Glutamatergic neuron (in vitro differentiated cells): ENCODE measurements at regions not wholly inside any gene's neighbourhood (a gene's known extent, or its start where the extent isn't known, plus 50 kb on each side); places are given as distances from the start of the nearest gene placed in this dataset.

Experiments used
- DNase-seq: peaks from one replicate; pipeline ENCODE4 v3.0.0; 2022
- H3K27ac Mint-ChIP-seq: one replicate; pipeline ENCODE4 v1.8.0; 2020; ENCODE audit warnings: mild to moderate bottlenecking, mixed read lengths, inconsistent platforms; ENCODE audit not compliant: unreplicated experiment
- H3K27me3 Mint-ChIP-seq: one replicate; pipeline ENCODE4 v1.8.0; 2020; ENCODE audit warnings: mild to moderate bottlenecking, moderate library complexity, mixed read lengths, inconsistent platforms; ENCODE audit not compliant: unreplicated experiment
- H3K36me3 Mint-ChIP-seq: one replicate; pipeline ENCODE4 v1.8.0; 2020; ENCODE audit warnings: mild to moderate bottlenecking, mixed read lengths, inconsistent platforms; ENCODE audit not compliant: unreplicated experiment
- H3K4me1 Mint-ChIP-seq: one replicate; pipeline ENCODE4 v1.8.0; 2020; ENCODE audit warnings: mild to moderate bottlenecking, low read depth, mixed read lengths, inconsistent platforms; ENCODE audit not compliant: unreplicated experiment
- H3K4me3 Mint-ChIP-seq: one replicate; pipeline ENCODE4 v1.8.0; 2020; ENCODE audit warnings: mild to moderate bottlenecking, mixed read lengths, inconsistent platforms; ENCODE audit not compliant: unreplicated experiment
- H3K9me3 Mint-ChIP-seq: one replicate; pipeline ENCODE4 v1.8.0; 2020; ENCODE audit warnings: mild to moderate bottlenecking, moderate library complexity, mixed read lengths, inconsistent platforms; ENCODE audit not compliant: unreplicated experiment
- TF ChIP-seq, protein P1 (sequence below): fragments of 200-600 bp; sonication (generic); IDR thresholded peaks from one replicate; pipeline ENCODE4 v1.5.0; 2021; ENCODE audit not compliant: partially characterized antibody, unreplicated experiment

- DNase-seq, result no peak
- Mint-ChIP-seq H3K27ac (no peak overlapping the region), H3K36me3 (no peaks in the 10 kb centered on the region), H3K9me3 (no peaks in the 10 kb centered on the region), H3K4me3 (no peak overlapping the region), H3K4me1 (no peaks in the 10 kb centered on the region), H3K27me3 (no peaks in the 10 kb centered on the region)
- TF ChIP-seq, protein P1, sequence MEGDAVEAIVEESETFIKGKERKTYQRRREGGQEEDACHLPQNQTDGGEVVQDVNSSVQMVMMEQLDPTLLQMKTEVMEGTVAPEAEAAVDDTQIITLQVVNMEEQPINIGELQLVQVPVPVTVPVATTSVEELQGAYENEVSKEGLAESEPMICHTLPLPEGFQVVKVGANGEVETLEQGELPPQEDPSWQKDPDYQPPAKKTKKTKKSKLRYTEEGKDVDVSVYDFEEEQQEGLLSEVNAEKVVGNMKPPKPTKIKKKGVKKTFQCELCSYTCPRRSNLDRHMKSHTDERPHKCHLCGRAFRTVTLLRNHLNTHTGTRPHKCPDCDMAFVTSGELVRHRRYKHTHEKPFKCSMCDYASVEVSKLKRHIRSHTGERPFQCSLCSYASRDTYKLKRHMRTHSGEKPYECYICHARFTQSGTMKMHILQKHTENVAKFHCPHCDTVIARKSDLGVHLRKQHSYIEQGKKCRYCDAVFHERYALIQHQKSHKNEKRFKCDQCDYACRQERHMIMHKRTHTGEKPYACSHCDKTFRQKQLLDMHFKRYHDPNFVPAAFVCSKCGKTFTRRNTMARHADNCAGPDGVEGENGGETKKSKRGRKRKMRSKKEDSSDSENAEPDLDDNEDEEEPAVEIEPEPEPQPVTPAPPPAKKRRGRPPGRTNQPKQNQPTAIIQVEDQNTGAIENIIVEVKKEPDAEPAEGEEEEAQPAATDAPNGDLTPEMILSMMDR, result no peak
Measured at GRCh38 chr18:52208646-52209045, 131.4 kb upstream of the DCC start.

GRCh38 chr18:52216109-52216508, 123.9 kb upstream of the DCC start:
- TF ChIP-seq, protein P1, result no peak
- Mint-ChIP-seq H3K9me3 (no peaks in the 10 kb centered on the region), H3K27ac (no peak overlapping the region), H3K27me3 (peaks cover 2% of the 10 kb centered on the region), H3K4me3 (no peak overlapping the region), H3K4me1 (no peaks in the 10 kb centered on the region), H3K36me3 (no peaks in the 10 kb centered on the region)
- DNase-seq, result no peak

DNA sequence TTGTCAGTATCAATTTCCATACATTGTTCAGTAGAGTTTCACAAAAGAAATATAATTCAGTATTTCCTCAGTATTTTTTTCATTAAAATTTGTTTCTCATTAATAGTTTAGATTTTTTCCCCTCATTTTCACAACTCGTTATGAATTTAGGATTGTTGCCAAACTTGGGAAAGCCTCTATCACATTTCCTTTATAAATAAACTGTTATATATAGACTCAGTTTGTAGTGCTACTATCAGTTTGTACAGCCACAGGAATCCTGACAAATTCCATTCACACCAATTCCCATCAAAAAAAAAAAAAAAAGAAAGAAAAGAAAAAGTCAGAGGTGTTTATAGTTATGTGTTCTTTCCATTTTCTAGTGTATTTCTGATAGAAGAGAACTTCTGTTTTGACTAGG, 123.3 kb upstream of the DCC start:
- DNase-seq, result no peak
- Mint-ChIP-seq H3K4me1 (no peaks in the 10 kb centered on the region), H3K36me3 (no peaks in the 10 kb centered on the region), H3K27me3 (peaks cover 2% of the 10 kb centered on the region), H3K27ac (no peak overlapping the region), H3K9me3 (no peaks in the 10 kb centered on the region), H3K4me3 (no peak overlapping the region)
- TF ChIP-seq, protein P1, result no peak

- Mint-ChIP-seq H3K36me3 (no peaks in the 10 kb centered on the region), H3K4me3 (no peak overlapping the region), H3K4me1 (peaks cover 7% of the 10 kb centered on the region), H3K27me3 (peaks cover 2% of the 10 kb centered on the region), H3K27ac (no peak overlapping the region), H3K9me3 (no peaks in the 10 kb centered on the region)
- TF ChIP-seq, protein P1, result no peak
- DNase-seq, result no peak
Measured at GRCh38 chr18:52219102-52219501, 120.9 kb upstream of the DCC start.

DNA sequence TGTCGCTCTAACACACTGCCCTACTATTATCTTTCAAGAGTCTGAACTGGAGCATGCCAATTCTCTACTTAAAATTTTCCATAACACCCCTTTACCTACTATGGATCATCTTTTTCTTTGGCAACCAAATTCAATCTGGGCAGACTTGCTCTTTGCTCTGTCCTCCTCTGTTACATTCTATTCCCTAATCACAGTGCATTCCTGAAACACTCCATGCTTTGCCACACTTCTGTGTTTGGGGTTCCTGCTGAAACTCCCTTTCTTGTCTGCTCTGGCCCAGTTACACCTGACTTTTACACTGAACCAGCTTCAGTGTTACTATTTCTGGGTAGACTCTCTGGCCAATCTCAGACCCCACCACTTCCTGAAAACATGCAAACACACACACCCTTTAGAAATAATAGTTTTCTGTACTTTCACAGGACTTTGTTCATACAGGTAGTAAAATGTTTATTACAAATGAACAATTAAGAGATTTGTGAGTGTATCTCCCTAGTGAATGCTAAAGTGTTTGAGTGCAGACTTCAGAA, 119.9 kb upstream of the DCC start:
- Mint-ChIP-seq H3K36me3 (no peaks in the 10 kb centered on the region), H3K27ac (no peak overlapping the region), H3K9me3 (no peaks in the 10 kb centered on the region), H3K27me3 (peaks cover 2% of the 10 kb centered on the region), H3K4me1 (peaks cover 7% of the 10 kb centered on the region), H3K4me3 (no peak overlapping the region)
- no peak for DNase-seq
- TF ChIP-seq, protein P1, result no peak
